ENCODE measurements at regions not wholly inside any gene's neighbourhood (a gene's known extent, or its start where the extent isn't known, plus 50 kb on each side); places are given as distances from the start of the nearest gene placed in this dataset.
A peak's percentile ranks its signal among the peaks of the same experiment; 100 is the strongest.

- DNase-seq (ENCODE audit: low spot score): no peak
Measured at GRCh38 chrX:34072906-34073305, 59.2 kb downstream of the FAM47A start.

GRCh38 chrX:34063616-34064015 is 68.5 kb downstream of the FAM47A start:
- no peak for DNase-seq (ENCODE audit: low spot score)

GRCh38 chrX:34058005-34058404 is 74.1 kb downstream of the FAM47A start:
- DNase-seq (ENCODE audit: low spot score): peak; percentile 3

- DNase-seq (ENCODE audit: low spot score): no peak
Measured at GRCh38 chrX:34053931-34054330, 78.2 kb downstream of the FAM47A start.
